K562 (cell line): ENCODE measurements at regions not wholly inside any gene's neighbourhood (a gene's known extent, or its start where the extent isn't known, plus 50 kb on each side); places are given as distances from the start of the nearest gene placed in this dataset.

Experiments
- BRD9 ChIP-seq: fragments of 450-650 bp; IDR thresholded peaks from 2 replicates; pipeline ENCODE4 v1.6.1; 2018; ENCODE audit warnings: low read depth; ENCODE audit not compliant: partially characterized antibody
- CC2D1A ChIP-seq: fragments of 450-650 bp; IDR thresholded peaks from 2 replicates; pipeline ENCODE4 v1.6.1; 2017; ENCODE audit warnings: mild to moderate bottlenecking
- CTCFL ChIP-seq: IDR thresholded peaks from 2 replicates; pipeline ENCODE4 v1.6.1; 2011; ENCODE audit warnings: borderline replicate concordance, low read depth, mild to moderate bottlenecking, moderate library complexity, low read length; ENCODE audit not compliant: insufficient read depth, poor library complexity, severe bottlenecking
- E2F6 ChIP-seq, 2 experiments: IDR thresholded peaks; 2 replicates each; pipeline ENCODE4 v1.6.1; 2011; ENCODE audit warnings: borderline replicate concordance in 1 of 2, control low read depth in 1 of 2, low read depth in 1 of 2, low read length in 1 of 2, mild to moderate bottlenecking in 1 of 2, mixed read lengths in 1 of 2, moderate library complexity in 1 of 2; ENCODE audit not compliant: insufficient read depth in 1 of 2, insufficient read length in 1 of 2, poor library complexity in 1 of 2, severe bottlenecking in 1 of 2; ENCODE audit errors: extremely low read depth in 1 of 2
- GMEB1 ChIP-seq: fragments of 250-450 bp; sonication (Bioruptor Pico); IDR thresholded peaks from 2 replicates; pipeline ENCODE4 v1.4.0; 2020; ENCODE audit warnings: mild to moderate bottlenecking
- HNRNPUL1 ChIP-seq: fragments of 200-400 bp; formaldehyde crosslinking; IDR thresholded peaks from 2 replicates; pipeline ENCODE4 v1.6.1; 2017; ENCODE audit warnings: low read length
- MCM5 ChIP-seq: fragments of 450-650 bp; IDR thresholded peaks from 2 replicates; pipeline ENCODE4 v1.6.1; 2016; ENCODE audit warnings: low read depth
- MNT ChIP-seq, 2 experiments: fragments of 450-650 bp; conservative IDR thresholded peaks; 2 replicates each; pipeline ENCODE4 v1.6.1; 2017; ENCODE audit warnings: mild to moderate bottlenecking in 2 of 2, moderate library complexity in 2 of 2
- MYBL2 ChIP-seq, 2 experiments: fragments of 450-650 bp in 1 of 2; sonication (generic) in 1 of 2; formaldehyde crosslinking in 1 of 2; IDR thresholded peaks; 2 replicates each; pipeline versions ENCODE4 v1.6.1 to v1.8.1; 2017 to 2022; ENCODE audit warnings: borderline replicate concordance in 1 of 2, inconsistent platforms in 1 of 2, low read depth in 1 of 2, mild to moderate bottlenecking in 1 of 2, missing genetic modification reagents in 1 of 2, moderate library complexity in 1 of 2
- POLR2A ChIP-seq: fragments of 450-650 bp; conservative IDR thresholded peaks from 2 replicates; pipeline ENCODE4 v1.6.1; 2016
- RBM39 ChIP-seq: fragments of 200-400 bp; formaldehyde crosslinking; optimal IDR thresholded peaks from 2 replicates; pipeline ENCODE3; 2018; ENCODE audit warnings: low read depth, low read length
- TOE1 ChIP-seq, 2 experiments: fragments of 450-650 bp in 1 of 2; sonication (generic) in 1 of 2; formaldehyde crosslinking in 1 of 2; IDR thresholded peaks; 2 replicates each; pipeline versions ENCODE4 v1.7.1 to v1.8.0; 2016 to 2022; ENCODE audit warnings: borderline replicate concordance in 2 of 2, mild to moderate bottlenecking in 2 of 2, antibody characterized with exemption in 1 of 2, inconsistent platforms in 1 of 2, low read depth in 1 of 2, missing genetic modification reagents in 1 of 2, moderate library complexity in 1 of 2
- VEZF1 ChIP-seq: fragments of 200-800 bp; sonication (Bioruptor generic); IDR thresholded peaks from 2 replicates; pipeline ENCODE4 v1.6.1; 2017; ENCODE audit warnings: missing genetic modification characterization, missing compliant biosample characterization
- ZFX ChIP-seq: sonication (generic); formaldehyde crosslinking; IDR thresholded peaks from 2 replicates; pipeline ENCODE4 v1.8.0; 2022; ENCODE audit warnings: mild to moderate bottlenecking, missing genetic modification reagents, moderate library complexity
- ZNF165 ChIP-seq: fragments of 250-450 bp; sonication (Bioruptor Pico); IDR thresholded peaks from 2 replicates; pipeline ENCODE4 v1.4.0; 2020; ENCODE audit warnings: borderline replicate concordance
- ZNF445 ChIP-seq: fragments of 250-450 bp; sonication (Bioruptor Pico); IDR thresholded peaks from 2 replicates; pipeline ENCODE4 v1.4.0; 2020; ENCODE audit warnings: low read depth, mild to moderate bottlenecking, moderate library complexity
- ZNF785 ChIP-seq: fragments of 250-450 bp; sonication (Bioruptor Pico); IDR thresholded peaks from 2 replicates; pipeline ENCODE4 v1.4.0; 2020; ENCODE audit warnings: mild to moderate bottlenecking

GRCh38 chr18:73261243-73261642, 393.5 kb upstream of the NETO1 start (continued):
- no peak for TF ChIP-seq CTCFL
- peak in 1 of 2 experiments; percentile 30 for TF ChIP-seq E2F6 (IDR thresholded peaks at IDR 0.05; ENCODE audit: borderline replicate concordance in 1 of 2, extremely low read depth in 1 of 2, insufficient read depth in 1 of 2, insufficient read length in 1 of 2, low read depth in 1 of 2, low read length in 1 of 2, poor library complexity in 1 of 2, severe bottlenecking in 1 of 2)
- TF ChIP-seq RBM39 = no peak
- TF ChIP-seq POLR2A = no peak
- TF ChIP-seq MYBL2 (IDR thresholded peaks at IDR 0.05; ENCODE audit: low read depth) = peak; percentile 84
- no peak for TF ChIP-seq MYBL2 (CRISPR knock-in tag; IDR thresholded peaks at IDR 0.05; ENCODE audit: borderline replicate concordance)
- no peak for TF ChIP-seq CC2D1A
- no peak for TF ChIP-seq BRD9
- TF ChIP-seq GMEB1 (CRISPR knock-in tag) = no peak
- no peak for TF ChIP-seq VEZF1 (CRISPR knock-in tag)
- TF ChIP-seq TOE1 (IDR thresholded peaks at IDR 0.05; ENCODE audit: borderline replicate concordance) = no peak
- no peak for TF ChIP-seq TOE1 (CRISPR knock-in tag; IDR thresholded peaks at IDR 0.05; ENCODE audit: borderline replicate concordance, low read depth)
- no peak for TF ChIP-seq HNRNPUL1
- TF ChIP-seq MNT (conservative IDR thresholded peaks at IDR 0.05) = peak; percentile 92 to 93
- TF ChIP-seq ZNF785 (CRISPR knock-in tag) = no peak
- no peak for TF ChIP-seq ZFX (CRISPR knock-in tag)
- TF ChIP-seq MCM5 = no peak
- TF ChIP-seq ZNF445 (CRISPR knock-in tag) = no peak
- TF ChIP-seq ZNF165 = no peak
